Nephron (organoid): ENCODE measurements at regions not wholly inside any gene's neighbourhood (a gene's known extent, or its start where the extent isn't known, plus 50 kb on each side); places are given as distances from the start of the nearest gene placed in this dataset.
A peak's percentile ranks its signal among the peaks of the same experiment; 100 is the strongest.
"Not testable (repeated sequence)": the region's sequence is repeated elsewhere in the genome, so short reads cannot be mapped to it uniquely, and the experiment has no call there.

Experiments
- H3K27ac Mint-ChIP-seq, 3 experiments: 2 replicates each; pipeline ENCODE4 v1.8.0; 2020; ENCODE audit warnings: mixed read lengths in 3 of 3, mild to moderate bottlenecking in 2 of 3, moderate library complexity in 1 of 3
- H3K27me3 Mint-ChIP-seq: 2 replicates; pipeline ENCODE4 v1.8.0; 2021; ENCODE audit warnings: low read depth, mild to moderate bottlenecking, moderate library complexity, mixed read lengths
- H3K36me3 Mint-ChIP-seq: 2 replicates; pipeline ENCODE4 v1.8.0; 2020; ENCODE audit warnings: low read depth, mixed read lengths
- H3K4me1 Mint-ChIP-seq: 2 replicates; pipeline ENCODE4 v1.8.0; 2020; ENCODE audit warnings: mixed read lengths
- H3K4me3 Mint-ChIP-seq, 3 experiments: 2 replicates each; pipeline ENCODE4 v1.8.0; 2020; ENCODE audit warnings: mild to moderate bottlenecking in 3 of 3, mixed read lengths in 3 of 3, moderate library complexity in 2 of 3
- H3K9me3 Mint-ChIP-seq: 2 replicates; pipeline ENCODE4 v1.8.0; 2020; ENCODE audit warnings: mixed read lengths
- TF ChIP-seq, protein P1 (sequence below), 3 experiments: fragments of 200-600 bp; sonication (generic); IDR thresholded peaks; one replicate each; pipeline ENCODE4 v1.5.0; 2021; ENCODE audit warnings: antibody characterized with exemption in 3 of 3; ENCODE audit not compliant: unreplicated experiment in 3 of 3

DNA sequence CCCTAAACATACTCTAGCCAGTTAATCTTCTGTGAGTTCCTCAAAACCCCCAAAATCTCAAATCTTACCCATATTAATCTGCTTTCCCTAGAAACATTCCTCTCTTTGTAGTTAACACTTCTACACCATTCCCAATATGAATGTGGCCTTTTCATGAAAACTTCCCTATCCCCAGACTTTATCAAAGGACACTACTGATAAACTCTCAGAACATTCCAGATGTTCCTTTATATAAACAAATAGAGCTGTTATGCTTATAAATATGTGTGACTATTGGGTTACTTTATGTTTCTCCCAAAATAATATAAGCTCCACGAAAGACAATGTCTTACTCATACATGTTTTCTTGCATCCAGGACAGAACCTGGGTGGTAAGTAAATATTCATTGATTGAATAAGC lies 205.4 kb upstream of the NFIA start:
- Mint-ChIP-seq H3K9me3 (no peaks in the 10 kb centered on the region), H3K4me1 (peaks cover 11% of the 10 kb centered on the region), H3K4me3 (no peak overlapping the region), H3K36me3 (no peaks in the 10 kb centered on the region), H3K27me3 (no peaks in the 10 kb centered on the region), H3K27ac (no peak overlapping the region)
- TF ChIP-seq, protein P1, sequence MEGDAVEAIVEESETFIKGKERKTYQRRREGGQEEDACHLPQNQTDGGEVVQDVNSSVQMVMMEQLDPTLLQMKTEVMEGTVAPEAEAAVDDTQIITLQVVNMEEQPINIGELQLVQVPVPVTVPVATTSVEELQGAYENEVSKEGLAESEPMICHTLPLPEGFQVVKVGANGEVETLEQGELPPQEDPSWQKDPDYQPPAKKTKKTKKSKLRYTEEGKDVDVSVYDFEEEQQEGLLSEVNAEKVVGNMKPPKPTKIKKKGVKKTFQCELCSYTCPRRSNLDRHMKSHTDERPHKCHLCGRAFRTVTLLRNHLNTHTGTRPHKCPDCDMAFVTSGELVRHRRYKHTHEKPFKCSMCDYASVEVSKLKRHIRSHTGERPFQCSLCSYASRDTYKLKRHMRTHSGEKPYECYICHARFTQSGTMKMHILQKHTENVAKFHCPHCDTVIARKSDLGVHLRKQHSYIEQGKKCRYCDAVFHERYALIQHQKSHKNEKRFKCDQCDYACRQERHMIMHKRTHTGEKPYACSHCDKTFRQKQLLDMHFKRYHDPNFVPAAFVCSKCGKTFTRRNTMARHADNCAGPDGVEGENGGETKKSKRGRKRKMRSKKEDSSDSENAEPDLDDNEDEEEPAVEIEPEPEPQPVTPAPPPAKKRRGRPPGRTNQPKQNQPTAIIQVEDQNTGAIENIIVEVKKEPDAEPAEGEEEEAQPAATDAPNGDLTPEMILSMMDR (IDR thresholded peaks at IDR 0.05; ENCODE audit: unreplicated experiment in 3 of 3): no peak

DNA sequence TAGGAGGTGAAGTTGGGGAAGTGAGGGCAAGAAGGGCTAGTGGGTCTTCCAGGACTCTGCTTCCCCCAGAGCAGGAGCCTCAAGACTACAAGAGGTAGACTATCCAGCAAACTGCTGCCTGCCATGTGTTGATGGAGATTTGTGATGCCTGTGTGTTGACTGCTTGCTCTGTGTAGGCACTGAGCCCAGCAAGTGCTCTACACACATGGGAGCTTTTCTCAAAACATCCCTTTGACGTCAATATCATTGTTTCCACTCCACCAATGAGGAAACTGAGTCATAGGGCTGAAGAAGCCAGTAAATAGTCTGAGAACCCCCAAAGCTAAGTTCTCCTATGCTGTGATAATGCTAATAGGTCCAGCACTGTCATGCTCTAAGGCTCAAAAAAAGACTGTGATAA lies 207.2 kb upstream of the NFIA start:
- no peaks in the 10 kb centered on the region for H3K9me3 Mint-ChIP-seq
- no peak overlapping the region for H3K27ac Mint-ChIP-seq
- no peaks in the 10 kb centered on the region for H3K36me3 Mint-ChIP-seq
- TF ChIP-seq, protein P1 (IDR thresholded peaks at IDR 0.05; ENCODE audit: unreplicated experiment in 3 of 3): no peak
- no peak overlapping the region for H3K4me3 Mint-ChIP-seq
- H3K27me3 Mint-ChIP-seq: no peaks in the 10 kb centered on the region
- H3K4me1 Mint-ChIP-seq: peaks cover 20% of the 10 kb centered on the region

DNA sequence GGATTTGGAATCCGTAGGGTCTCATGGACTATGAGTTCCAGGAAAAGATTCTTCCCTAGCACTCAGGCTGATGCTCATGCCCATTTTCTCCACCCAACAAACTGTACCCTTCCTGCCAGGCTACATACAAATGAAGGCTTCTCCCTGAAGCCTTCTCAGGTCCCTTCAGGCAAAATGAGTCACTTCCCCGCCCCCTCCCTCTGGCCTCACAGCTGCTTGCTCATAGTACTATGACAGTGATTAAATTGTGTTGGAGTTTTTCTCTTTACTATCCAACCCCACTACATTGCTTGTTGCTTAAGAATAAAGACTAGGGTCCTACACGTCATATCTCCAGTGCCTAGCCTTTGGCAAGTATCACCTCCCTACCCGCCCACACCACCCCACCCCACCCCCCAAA lies 207.6 kb upstream of the NFIA start:
- Mint-ChIP-seq H3K36me3 (no peaks in the 10 kb centered on the region), H3K9me3 (no peaks in the 10 kb centered on the region), H3K4me1 (peaks cover 20% of the 10 kb centered on the region), H3K27me3 (no peaks in the 10 kb centered on the region), H3K27ac (no peak overlapping the region), H3K4me3 (no peak overlapping the region)
- TF ChIP-seq, protein P1 (IDR thresholded peaks at IDR 0.05; ENCODE audit: unreplicated experiment in 3 of 3): no peak

DNA sequence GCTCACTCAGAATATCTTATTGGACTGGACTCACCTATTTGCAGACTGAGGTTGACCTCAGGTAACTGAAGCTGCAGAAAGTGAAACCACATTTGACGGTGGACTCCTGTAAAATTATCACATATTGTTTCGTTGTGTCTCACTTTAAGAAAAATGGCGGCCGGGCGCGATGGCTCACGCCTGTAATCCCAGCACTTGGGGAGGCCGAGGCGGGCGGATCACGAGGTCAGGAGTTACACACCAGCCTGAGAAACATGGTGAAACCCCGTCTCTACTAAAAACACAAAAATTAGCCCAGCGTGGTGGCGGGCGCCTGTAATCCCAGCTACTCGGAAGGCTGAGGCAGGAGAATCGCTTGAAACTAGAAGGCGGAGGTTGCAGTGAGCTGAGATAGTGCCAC lies 209.0 kb upstream of the NFIA start:
- H3K4me3 Mint-ChIP-seq, H3K27me3 Mint-ChIP-seq, H3K9me3 Mint-ChIP-seq, H3K27ac Mint-ChIP-seq, H3K36me3 Mint-ChIP-seq: not testable (repeated sequence)
- peaks cover 24% of the 10 kb centered on the region for H3K4me1 Mint-ChIP-seq

DNA sequence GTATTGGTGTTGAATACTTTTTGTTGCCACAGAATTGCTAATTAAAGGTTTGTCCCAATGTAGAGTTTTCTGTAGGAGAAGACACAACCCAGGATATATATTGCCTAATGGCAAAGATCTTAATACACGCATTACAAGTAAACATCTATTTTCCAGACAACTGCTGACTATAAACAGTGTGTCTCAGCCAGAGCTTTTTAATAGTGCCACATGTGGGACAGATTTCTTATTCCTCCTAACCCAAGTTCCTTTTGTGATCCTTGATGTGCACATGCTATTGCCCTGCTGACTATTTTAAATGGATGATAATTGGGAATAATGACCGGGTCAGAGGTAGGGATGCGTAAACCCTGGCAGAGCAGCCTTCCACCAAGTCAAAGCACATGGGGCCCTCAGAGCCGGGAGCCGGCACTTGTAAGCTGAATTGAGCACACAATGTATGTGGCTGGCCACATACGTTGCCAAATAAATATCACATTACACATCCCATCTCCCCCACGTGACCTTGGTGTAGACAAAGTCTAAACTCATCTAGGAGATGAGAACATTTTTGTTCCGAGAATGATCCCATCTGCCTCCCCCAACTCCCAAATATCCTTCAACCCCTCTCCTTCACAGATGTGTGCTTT lies 209.8 kb upstream of the NFIA start:
- H3K27ac Mint-ChIP-seq: no peak overlapping the region
- H3K4me1 Mint-ChIP-seq: peaks cover 24% of the 10 kb centered on the region
- no peaks in the 10 kb centered on the region for H3K27me3 Mint-ChIP-seq
- H3K9me3 Mint-ChIP-seq: no peaks in the 10 kb centered on the region
- no peaks in the 10 kb centered on the region for H3K36me3 Mint-ChIP-seq
- H3K4me3 Mint-ChIP-seq: no peak overlapping the region
- TF ChIP-seq, protein P1 (IDR thresholded peaks at IDR 0.05; ENCODE audit: unreplicated experiment in 3 of 3): no peak

DNA sequence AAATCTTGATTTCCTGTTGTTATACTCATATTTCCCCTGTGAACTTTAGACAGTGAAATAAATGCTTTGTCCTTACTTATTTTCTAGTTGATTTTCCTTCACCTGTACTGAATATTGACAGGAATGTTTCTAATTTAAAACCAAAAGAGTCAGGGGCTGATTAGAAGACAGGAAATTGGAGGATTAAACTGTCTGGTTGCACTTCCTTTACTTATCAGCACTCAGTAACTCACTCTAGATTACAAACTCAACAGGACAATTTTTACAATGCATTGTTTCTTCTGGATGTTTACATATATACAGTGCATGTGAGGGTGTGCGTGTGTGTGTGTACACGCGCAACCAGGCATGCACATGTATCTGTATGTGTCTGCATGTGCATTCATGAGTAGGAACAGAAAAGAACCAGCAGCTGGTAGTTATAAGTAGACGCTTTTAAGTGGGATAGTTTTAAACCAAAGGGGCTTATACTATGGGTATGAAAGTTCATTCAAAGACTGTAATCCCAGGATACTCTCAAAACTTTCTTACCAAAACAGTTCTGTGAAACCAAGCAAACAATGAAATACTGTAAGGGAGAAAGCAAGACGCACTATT lies 212.0 kb upstream of the NFIA start:
- H3K9me3 Mint-ChIP-seq: no peaks in the 10 kb centered on the region
- no peak overlapping the region for H3K4me3 Mint-ChIP-seq
- no peaks in the 10 kb centered on the region for H3K27me3 Mint-ChIP-seq
- H3K27ac Mint-ChIP-seq: peak overlapping the region in 2 of 3 experiments; percentile 15 to 45
- TF ChIP-seq, protein P1 (IDR thresholded peaks at IDR 0.05; ENCODE audit: unreplicated experiment in 3 of 3): no peak
- H3K36me3 Mint-ChIP-seq: no peaks in the 10 kb centered on the region
- H3K4me1 Mint-ChIP-seq: peaks cover 24% of the 10 kb centered on the region
